ENCODE measurements at regions not wholly inside any gene's neighbourhood (a gene's known extent, or its start where the extent isn't known, plus 50 kb on each side); places are given as distances from the start of the nearest gene placed in this dataset.

- DNase-seq (ENCODE audit: low read depth): no peak
- H3K4me3 ChIP-seq (ENCODE audit: low read depth, low read length): no peak overlapping the region
- TF ChIP-seq CTCF (conservative IDR thresholded peaks at IDR 0.05; ENCODE audit: low read depth, low read length): no peak
Observed at GRCh38 chr4:167745024-167745687, 347.2 kb upstream of the ANXA10 start.

- no peak for TF ChIP-seq CTCF (conservative IDR thresholded peaks at IDR 0.05; ENCODE audit: low read depth, low read length)
- H3K4me3 ChIP-seq (ENCODE audit: low read depth, low read length): no peak overlapping the region
- DNase-seq (ENCODE audit: low read depth): no peak
Observed at GRCh38 chr4:167767281-167767680, 325.1 kb upstream of the ANXA10 start.

GRCh38 chr4:167774646-167775045 lies 317.7 kb upstream of the ANXA10 start:
- DNase-seq (ENCODE audit: low read depth): no peak
- no peak for TF ChIP-seq CTCF (conservative IDR thresholded peaks at IDR 0.05; ENCODE audit: low read depth, low read length)
- no peak overlapping the region for H3K4me3 ChIP-seq (ENCODE audit: low read depth, low read length)

- no peak for DNase-seq (ENCODE audit: low read depth)
- TF ChIP-seq CTCF (conservative IDR thresholded peaks at IDR 0.05; ENCODE audit: low read depth, low read length): no peak
- no peak overlapping the region for H3K4me3 ChIP-seq (ENCODE audit: low read depth, low read length)
Observed at GRCh38 chr4:167775375-167775774, 317.0 kb upstream of the ANXA10 start.

- DNase-seq (ENCODE audit: low read depth): no peak
Observed at GRCh38 chr4:167779280-167779679, 313.1 kb upstream of the ANXA10 start.

GRCh38 chr4:167779864-167780263 lies 312.5 kb upstream of the ANXA10 start:
- DNase-seq (ENCODE audit: low read depth): no peak
- no peak overlapping the region for H3K4me3 ChIP-seq (ENCODE audit: low read depth, low read length)
- TF ChIP-seq CTCF (conservative IDR thresholded peaks at IDR 0.05; ENCODE audit: low read depth, low read length): no peak

More at GRCh38 chr4:167779280-167779679, 313.1 kb upstream of the ANXA10 start:
- no peak overlapping the region for H3K4me3 ChIP-seq (ENCODE audit: low read depth, low read length)
- TF ChIP-seq CTCF (conservative IDR thresholded peaks at IDR 0.05; ENCODE audit: low read depth, low read length): no peak

- no peak for TF ChIP-seq CTCF (conservative IDR thresholded peaks at IDR 0.05; ENCODE audit: low read depth, low read length)
Observed at GRCh38 chr4:167784826-167785225, 307.5 kb upstream of the ANXA10 start.

More at GRCh38 chr4:167784826-167785225, 307.5 kb upstream of the ANXA10 start:
- no peak overlapping the region for H3K4me3 ChIP-seq (ENCODE audit: low read depth, low read length)
- no peak for DNase-seq (ENCODE audit: low read depth)

Measured in epithelial cell of proximal tubule (primary cell).